NCI-H446 treated with DMSO at 0.1 percent for 48 hours (cell line): ENCODE measurements at regions not wholly inside any gene's neighbourhood (a gene's known extent, or its start where the extent isn't known, plus 50 kb on each side); places are given as distances from the start of the nearest gene placed in this dataset.
A peak's percentile ranks its signal among the peaks of the same experiment; 100 is the strongest.

Source experiments
- DNase-seq: peaks from one replicate; lab custom pipeline; 2025; lab: John Stamatoyannopoulos, UW

GRCh38 chr12:98402091-98402490 is 113.3 kb upstream of the TMPO start:
- no peak for DNase-seq

GRCh38 chr12:98402671-98403070 is 112.7 kb upstream of the TMPO start:
- DNase-seq: no peak

DNA sequence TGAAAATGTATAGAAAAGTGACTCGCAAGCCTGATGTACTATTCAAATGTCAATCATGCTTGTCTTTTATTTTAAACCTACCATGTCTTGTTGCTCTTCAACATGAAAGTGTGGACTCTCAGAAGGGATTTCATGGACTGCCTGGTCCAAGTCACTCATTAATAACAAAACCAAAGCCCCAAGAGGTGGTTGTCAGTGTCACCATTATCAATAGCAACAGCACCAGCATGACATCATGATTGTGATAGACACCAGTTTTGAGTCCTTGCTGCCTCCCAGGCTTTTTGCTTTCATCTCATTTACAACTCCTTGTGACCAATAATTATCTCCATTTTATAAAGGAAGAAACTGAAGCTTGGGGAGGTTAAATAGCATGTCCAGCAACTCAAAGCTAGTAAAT is 112.0 kb upstream of the TMPO start:
- no peak for DNase-seq

DNA sequence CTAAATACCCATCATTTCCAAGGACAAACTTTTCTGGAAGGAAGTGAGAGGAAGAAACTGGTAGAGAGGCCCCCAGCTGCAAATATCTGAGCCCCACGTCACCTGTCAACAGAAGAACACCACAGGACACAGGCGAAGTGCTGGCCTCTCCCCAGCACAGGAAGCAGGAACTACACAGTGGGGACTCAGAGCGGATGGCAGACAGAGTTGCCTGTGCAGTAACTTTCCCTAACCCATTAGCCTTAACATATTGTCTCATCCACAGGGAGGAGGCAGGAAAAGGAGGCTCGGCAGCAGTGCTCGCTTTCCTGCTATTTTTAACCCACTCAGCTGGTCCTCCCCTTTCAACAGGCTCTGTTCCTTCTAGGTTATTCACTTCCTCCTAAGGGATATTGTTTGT is 111.5 kb upstream of the TMPO start:
- no peak for DNase-seq

- DNase-seq: no peak
Measured at GRCh38 chr12:98405805-98406366, 109.5 kb upstream of the TMPO start.

- DNase-seq: no peak
Measured at GRCh38 chr12:98406378-98406777, 109.0 kb upstream of the TMPO start.

GRCh38 chr12:98408681-98409080 is 106.7 kb upstream of the TMPO start:
- no peak for DNase-seq

DNA sequence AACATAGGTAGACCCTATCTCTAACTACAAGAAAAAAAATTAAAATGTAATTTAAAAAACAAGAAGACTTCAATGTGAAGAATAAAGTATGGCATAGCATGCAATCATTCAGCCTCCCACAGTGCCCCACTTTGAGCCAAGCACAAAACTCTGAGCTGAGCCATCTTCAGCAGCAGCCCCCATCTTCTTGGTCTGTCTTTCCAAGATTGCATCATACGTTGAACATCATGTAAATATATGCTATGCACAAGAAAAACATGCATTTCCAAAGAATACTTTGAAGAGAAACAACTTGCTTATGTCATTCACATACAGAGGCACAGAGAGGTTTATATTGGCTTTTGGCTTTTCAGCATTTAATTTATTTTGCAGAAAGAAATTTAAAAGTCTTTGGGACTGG is 105.8 kb upstream of the TMPO start:
- DNase-seq: no peak

- no peak for DNase-seq
Measured at GRCh38 chr12:98410356-98410755, 105.0 kb upstream of the TMPO start.

GRCh38 chr12:98416845-98417244 is 98.5 kb upstream of the TMPO start:
- DNase-seq: peak; percentile 14

- no peak for DNase-seq
Measured at GRCh38 chr12:98417266-98417665, 98.1 kb upstream of the TMPO start.

DNA sequence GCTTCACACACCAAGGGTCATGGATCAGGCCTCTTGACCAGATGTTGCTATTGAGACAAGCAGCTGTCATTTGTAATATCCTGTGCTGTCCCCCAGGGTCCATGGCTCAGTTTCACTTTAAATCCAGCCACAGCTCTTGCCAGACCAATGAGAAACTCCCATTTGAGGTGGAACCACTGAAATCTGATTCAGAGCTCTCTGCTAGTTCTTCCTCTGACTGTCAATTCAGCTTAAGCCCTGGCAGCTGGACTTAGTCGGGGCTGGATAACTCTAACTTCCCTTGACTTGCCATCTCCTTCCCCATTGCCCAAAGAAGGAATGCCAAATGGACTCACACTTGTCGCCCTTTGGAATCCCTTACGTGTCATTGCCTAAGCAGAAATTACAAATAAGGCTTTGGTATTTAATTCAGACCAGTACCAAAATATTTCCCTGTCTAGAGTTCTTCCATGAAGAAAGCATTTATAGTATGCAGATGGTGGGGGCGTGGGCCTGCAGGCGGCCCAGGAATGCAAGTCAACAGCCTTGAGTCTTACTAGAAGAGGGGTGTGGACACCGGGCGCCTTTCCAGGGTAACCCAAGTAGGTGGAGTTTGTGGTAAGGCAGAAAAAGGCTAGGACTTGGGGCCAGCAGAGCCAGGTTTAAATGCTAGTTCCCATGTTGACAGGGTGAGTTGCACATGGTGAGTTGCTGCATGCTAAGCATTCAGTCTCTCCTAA is 96.9 kb upstream of the TMPO start:
- peak; percentile 51 for DNase-seq

DNA sequence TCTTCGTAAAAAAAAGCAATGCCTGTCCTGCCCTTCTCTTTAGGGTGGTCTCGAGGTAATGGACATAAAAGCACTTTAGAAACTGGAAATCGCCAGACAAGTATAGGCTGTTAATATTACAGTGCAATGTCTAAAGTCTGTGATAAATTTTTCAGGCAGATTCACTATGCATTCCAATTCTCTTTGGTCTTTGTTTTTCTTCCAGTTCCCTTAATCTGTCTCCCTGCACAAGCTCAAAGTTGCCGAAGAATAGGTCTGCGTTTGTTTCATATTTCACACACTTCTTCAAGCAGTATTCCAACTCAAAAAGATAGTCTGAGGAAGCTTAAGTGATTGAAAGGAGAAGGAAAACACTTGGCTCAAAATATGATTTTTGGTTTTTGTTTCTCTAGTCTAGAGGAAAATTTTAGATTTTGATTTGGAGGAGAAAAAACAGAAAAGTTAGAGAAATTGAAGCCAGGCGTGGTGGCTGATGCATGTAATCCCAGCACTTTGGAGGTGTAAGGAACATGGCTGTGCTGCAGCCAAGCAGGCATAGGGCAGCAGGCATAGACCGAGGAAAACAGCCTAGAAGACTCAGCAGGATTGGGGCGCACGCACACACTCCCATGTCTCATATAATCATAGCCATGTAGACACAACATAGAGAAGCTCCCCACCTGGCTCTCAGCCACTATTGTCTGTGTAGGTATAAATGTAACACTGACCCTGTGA is 96.2 kb upstream of the TMPO start:
- DNase-seq: no peak

DNA sequence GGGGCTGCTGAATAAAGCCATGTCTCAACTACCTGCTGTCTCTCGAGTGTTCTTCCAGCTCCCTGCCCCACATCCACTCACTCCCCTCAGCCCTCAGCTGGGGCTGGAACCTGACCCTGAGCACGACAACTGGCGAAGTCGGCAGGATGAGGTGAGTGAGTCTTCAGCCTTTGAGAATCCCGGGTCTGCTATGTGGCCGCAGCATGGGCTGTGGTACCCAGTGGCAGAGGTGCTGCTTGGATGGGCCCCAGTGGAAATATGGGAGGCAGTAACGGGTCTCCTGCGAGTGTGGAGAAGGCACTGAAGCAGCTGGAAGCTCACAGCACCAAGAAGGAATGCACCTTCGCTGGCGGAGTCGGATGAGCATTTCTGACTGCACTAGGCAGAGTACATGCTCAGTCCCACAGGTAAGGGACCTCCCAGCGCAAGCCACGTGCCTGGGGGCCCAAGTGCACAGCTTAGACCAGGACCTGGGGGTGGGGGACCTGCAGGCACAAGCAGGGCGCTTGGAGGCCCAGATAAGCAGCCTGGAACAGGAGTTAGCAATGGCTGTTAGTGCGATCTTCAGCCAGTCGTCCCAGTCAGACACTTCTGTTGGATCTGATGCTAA is 95.5 kb upstream of the TMPO start:
- DNase-seq: no peak

GRCh38 chr12:98420461-98420860 is 94.9 kb upstream of the TMPO start:
- DNase-seq: peak; percentile 35

DNA sequence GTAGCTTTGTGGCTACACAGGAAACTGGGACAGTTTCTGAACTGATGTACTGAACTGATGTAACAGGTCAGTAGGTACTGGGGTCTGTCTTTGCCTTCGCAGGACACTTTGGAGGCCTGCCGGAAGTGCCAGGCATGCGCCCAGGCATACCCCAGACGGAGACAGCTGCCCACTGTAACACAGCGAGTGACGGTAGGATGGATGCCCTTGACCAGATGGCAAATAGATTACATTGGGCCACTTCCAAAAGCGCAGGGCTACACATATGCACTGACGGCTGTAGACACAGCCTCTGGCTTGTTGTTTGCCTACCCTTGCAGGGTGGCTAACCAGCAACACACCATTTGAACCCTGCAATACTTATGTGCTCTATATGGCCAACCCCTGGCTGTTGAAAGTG is 94.1 kb upstream of the TMPO start:
- peak; percentile 73 for DNase-seq

DNA sequence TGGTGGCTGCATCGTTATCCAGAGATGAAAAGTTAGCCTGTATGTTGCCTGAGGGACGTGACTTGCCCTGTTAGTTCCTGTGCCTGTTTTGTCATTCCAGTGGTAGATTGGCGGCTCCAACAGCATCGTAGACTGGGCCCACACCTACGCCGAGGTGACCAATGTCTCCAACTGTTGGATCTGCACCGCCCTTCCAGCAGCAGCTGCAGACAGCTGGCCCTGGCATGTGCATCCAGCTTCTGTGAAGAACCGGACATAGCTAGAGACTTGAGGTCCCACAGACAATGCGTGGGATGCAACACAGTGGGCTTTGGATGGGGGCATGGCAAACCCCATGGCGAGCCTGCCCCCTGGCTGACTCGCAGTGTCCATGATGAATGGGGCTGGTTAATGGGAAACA is 93.0 kb upstream of the TMPO start:
- no peak for DNase-seq

GRCh38 chr12:98422812-98423211 is 92.6 kb upstream of the TMPO start:
- no peak for DNase-seq

GRCh38 chr12:98423963-98424362 is 91.4 kb upstream of the TMPO start:
- no peak for DNase-seq

DNA sequence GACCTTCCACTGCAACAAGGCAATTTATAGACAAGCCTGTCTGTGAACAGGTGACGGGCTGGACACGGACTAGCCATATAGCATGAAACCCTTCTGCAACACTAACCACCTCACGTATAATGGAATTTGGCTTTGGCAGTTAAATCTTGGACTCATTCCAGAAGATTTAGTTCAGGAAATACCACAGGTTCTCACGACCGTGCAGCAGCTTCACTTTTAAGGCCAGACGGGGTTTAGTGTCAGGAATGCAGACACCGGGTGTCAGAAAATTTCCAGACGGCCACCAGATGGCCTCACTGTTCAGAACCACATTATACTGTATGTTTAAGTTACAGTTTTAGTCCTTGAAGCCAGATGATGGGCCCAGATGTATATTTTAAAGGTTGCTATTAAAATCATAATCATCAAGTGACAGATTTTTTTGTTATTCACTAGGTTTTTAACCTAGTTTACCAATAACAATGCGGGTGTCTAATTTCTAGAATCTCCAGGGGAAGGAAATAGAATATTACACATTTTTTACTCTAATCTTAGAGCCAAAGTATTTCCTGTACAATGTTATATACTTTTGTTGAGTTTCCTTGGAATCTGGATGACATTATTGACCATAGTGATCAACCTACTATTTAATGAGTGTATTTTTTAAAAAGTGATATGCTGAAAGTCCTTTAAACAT is 90.5 kb upstream of the TMPO start:
- peak; percentile 20 for DNase-seq

GRCh38 chr12:98425859-98426258 is 89.5 kb upstream of the TMPO start:
- no peak for DNase-seq

DNA sequence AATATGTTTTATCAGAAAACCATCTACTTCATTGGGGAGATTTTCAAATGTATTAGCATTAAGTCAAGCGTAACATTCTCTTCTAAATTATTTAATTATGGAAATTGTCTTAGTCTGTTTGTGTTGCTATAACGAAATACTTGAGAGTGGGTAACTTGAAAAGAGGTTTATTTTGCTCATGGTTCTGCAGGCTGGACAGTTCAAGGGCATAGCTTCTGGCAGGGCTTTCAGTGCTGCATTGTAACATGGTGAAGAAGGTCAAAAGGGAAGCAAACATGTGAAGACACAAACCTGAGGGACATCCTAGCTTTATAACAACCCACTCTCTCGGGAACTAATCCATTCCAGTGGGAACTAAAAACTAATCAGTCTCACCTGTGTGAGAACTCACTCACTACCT is 84.3 kb upstream of the TMPO start:
- no peak for DNase-seq

- no peak for DNase-seq
Measured at GRCh38 chr12:98437166-98437565, 78.2 kb upstream of the TMPO start.
